ENCODE measurements at regions not wholly inside any gene's neighbourhood (a gene's known extent, or its start where the extent isn't known, plus 50 kb on each side); places are given as distances from the start of the nearest gene placed in this dataset.

DNA sequence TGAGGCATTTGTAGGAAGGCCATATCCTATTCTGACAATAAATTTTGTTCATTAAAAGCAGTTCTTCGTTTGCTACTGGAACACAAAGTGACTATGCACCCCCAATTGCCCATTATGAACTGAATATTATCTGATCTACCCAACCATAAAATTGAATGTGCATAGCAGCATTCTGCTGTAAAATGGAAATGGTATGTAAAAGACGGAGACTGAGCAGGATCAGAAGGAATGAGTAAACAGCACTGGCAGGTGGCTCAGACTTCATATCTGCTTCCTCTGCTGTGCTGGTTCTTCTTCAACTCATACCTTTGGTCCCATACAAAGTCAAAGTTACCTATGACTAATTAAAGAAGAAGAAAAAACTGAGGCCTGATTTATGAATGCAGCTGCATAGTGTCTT lies 339.5 kb downstream of the PLA2G4A start:
- ATAC-seq (no peak), DNase-seq (no peak)
- H3K27ac ChIP-seq = no peak overlapping the region
- H3K27me3 ChIP-seq = no peaks in the 10 kb centered on the region
- intact Hi-C loops (cut with DNase I) = no loop called here
- H3K9me3 ChIP-seq = no peaks in the 10 kb centered on the region
- H3K4me1 ChIP-seq = no peaks in the 10 kb centered on the region
- H3K36me3 ChIP-seq (replicated peaks in 1 of 2; ENCODE audit: insufficient read depth in 1 of 2, low read depth in 2 of 2) = no peaks in the 10 kb centered on the region
- no peak overlapping the region for H3K4me3 ChIP-seq
- TF ChIP-seq, protein P1, sequence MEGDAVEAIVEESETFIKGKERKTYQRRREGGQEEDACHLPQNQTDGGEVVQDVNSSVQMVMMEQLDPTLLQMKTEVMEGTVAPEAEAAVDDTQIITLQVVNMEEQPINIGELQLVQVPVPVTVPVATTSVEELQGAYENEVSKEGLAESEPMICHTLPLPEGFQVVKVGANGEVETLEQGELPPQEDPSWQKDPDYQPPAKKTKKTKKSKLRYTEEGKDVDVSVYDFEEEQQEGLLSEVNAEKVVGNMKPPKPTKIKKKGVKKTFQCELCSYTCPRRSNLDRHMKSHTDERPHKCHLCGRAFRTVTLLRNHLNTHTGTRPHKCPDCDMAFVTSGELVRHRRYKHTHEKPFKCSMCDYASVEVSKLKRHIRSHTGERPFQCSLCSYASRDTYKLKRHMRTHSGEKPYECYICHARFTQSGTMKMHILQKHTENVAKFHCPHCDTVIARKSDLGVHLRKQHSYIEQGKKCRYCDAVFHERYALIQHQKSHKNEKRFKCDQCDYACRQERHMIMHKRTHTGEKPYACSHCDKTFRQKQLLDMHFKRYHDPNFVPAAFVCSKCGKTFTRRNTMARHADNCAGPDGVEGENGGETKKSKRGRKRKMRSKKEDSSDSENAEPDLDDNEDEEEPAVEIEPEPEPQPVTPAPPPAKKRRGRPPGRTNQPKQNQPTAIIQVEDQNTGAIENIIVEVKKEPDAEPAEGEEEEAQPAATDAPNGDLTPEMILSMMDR (IDR thresholded peaks at IDR 0.05) = no peak
- TF ChIP-seq POLR2A (IDR thresholded peaks at IDR 0.05) = no peak
- WGBS, 2 donors = 26 to 40% methylated on average over 2 of the region's 2 CpGs

DNA sequence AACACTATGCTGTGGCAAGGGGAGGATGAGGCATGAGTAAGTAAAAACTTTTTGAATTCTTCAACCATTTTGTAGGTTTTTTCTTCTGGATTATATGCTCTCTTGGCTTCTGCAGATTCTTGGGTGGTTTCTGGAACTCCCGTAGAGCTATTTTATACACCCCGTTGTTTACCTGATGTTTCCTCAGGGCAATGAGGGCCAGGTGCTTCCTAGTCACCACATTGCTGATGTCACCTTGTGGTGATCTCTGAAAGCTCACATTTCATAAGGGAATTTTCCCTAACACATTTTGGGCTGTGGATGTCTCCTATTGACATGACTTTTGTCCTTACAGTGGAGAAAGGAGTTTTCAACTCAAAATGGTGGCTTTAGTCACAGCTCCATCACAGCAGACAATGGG lies 356.6 kb downstream of the PLA2G4A start:
- 65 to 76% methylated on average over 2 of the region's 2 CpGs for WGBS, 2 donors
- Histone ChIP-seq H3K9me3 (no peaks in the 10 kb centered on the region), H3K27ac (no peak overlapping the region), H3K4me1 (no peaks in the 10 kb centered on the region), H3K27me3 (no peaks in the 10 kb centered on the region), H3K36me3 (replicated peaks in 1 of 2; ENCODE audit: insufficient read depth in 1 of 2, low read depth in 2 of 2) (no peaks in the 10 kb centered on the region), H3K4me3 (no peak overlapping the region)
- DNase-seq = no peak
- no peak for ATAC-seq
- TF ChIP-seq, protein P1 (IDR thresholded peaks at IDR 0.05) = no peak
- no peak for TF ChIP-seq POLR2A (IDR thresholded peaks at IDR 0.05)
- intact Hi-C loops (cut with DNase I) = no loop called here

DNA sequence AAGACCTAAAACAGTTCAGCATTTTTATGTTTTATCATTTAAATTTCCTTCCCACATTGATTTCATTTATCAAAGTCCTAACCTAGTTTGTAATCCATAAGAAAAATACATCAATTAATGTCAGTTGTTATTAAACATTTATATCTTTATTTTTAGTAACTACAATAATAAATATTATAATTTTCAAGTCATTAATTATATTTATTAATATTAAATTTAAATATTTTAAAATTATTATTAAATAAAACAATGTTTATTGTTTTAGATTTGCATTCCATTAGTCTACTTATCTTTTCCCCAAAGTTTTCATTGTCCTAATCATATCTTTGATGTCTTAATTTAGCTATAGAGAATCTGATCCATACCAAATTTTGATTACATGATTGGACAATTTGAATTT lies 368.9 kb downstream of the PLA2G4A start:
- DNase-seq = no peak
- H3K9me3 ChIP-seq = no peaks in the 10 kb centered on the region
- no peak for ATAC-seq
- TF ChIP-seq POLR2A (IDR thresholded peaks at IDR 0.05) = no peak
- TF ChIP-seq, protein P1 (IDR thresholded peaks at IDR 0.05) = no peak
- intact Hi-C loops (cut with DNase I) = no loop called here
- H3K27ac ChIP-seq = no peak overlapping the region
- no peaks in the 10 kb centered on the region for H3K27me3 ChIP-seq
- no peak overlapping the region for H3K4me3 ChIP-seq
- H3K36me3 ChIP-seq (replicated peaks in 1 of 2; ENCODE audit: insufficient read depth in 1 of 2, low read depth in 2 of 2) = no peaks in the 10 kb centered on the region
- H3K4me1 ChIP-seq = no peaks in the 10 kb centered on the region

DNA sequence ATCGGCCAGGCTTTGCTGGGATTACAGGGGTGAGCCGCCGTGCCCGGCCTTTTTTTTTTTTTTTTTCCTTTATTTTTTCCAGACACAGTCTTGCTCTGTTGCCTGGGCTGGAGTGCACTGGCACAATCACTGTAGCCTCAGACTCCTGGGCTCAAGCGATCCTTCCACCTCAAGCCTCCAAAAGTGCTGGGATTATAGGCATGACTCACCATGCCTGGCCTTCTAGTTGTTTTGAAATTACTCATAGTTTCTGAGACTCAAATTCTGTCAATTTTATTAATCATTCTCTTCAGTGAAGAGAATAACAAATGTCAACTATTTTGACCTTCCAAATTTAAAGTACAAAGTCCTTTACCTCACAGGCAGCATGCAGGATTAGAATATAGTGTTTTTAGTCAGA lies 374.5 kb downstream of the PLA2G4A start:
- DNase-seq = no peak
- no peaks in the 10 kb centered on the region for H3K9me3 ChIP-seq
- H3K4me3 ChIP-seq = no peak overlapping the region
- no peak overlapping the region for H3K27ac ChIP-seq
- H3K27me3 ChIP-seq = no peaks in the 10 kb centered on the region
- TF ChIP-seq, protein P1 (IDR thresholded peaks at IDR 0.05) = no peak
- whole genome bisulfite sequencing, 2 donors = 71 to 88% methylated on average over 5 of the region's 5 CpGs
- no peaks in the 10 kb centered on the region for H3K4me1 ChIP-seq
- intact Hi-C loops (cut with DNase I) = no loop called here
- no peaks in the 10 kb centered on the region for H3K36me3 ChIP-seq (replicated peaks in 1 of 2; ENCODE audit: insufficient read depth in 1 of 2, low read depth in 2 of 2)
- ATAC-seq = no peak

DNA sequence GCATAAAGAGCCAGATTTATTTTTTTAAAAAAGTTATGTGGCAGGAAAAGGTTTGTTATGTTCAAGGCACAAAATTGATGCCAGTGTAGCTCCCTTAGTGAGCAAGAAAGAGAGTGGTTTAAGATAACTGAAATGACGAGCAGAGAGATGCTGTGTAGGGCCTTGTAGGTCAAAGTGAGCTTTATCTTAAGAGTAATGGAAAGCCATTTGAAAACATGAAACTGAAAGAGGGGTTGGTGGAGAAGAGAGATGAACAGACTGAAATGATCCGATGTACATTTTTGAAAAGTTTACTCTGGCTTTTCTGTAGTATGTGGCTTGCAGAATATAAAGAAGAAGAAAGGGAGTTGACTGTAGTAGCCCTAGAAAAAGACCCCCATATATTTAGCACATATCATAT lies 383.6 kb downstream of the PLA2G4A start:
- no peak for DNase-seq
- Histone ChIP-seq H3K36me3 (replicated peaks in 1 of 2; ENCODE audit: insufficient read depth in 1 of 2, low read depth in 2 of 2) (no peaks in the 10 kb centered on the region), H3K27me3 (no peaks in the 10 kb centered on the region), H3K27ac (no peak overlapping the region), H3K9me3 (no peaks in the 10 kb centered on the region), H3K4me1 (no peaks in the 10 kb centered on the region), H3K4me3 (no peak overlapping the region)
- intact Hi-C loops (cut with DNase I) = no loop called here
- ATAC-seq = no peak
- WGBS, 2 donors = 55 to 56% methylated on average over 2 of the region's 2 CpGs
- TF ChIP-seq, protein P1 (IDR thresholded peaks at IDR 0.05) = no peak
- no peak for TF ChIP-seq POLR2A (IDR thresholded peaks at IDR 0.05)

Measured in body of pancreas (tissue), 4 donors.